SK-N-SH treated with all-trans-retinoic acid at 6 μM for 48 hours (cell line): ENCODE measurements at regions not wholly inside any gene's neighbourhood (a gene's known extent, or its start where the extent isn't known, plus 50 kb on each side); places are given as distances from the start of the nearest gene placed in this dataset.

ENCODE experiments used
- ATAC-seq: fragments of 200-7000 bp; cut with Tn5 transposase; 3 replicates; pipeline ENCODE4 v1.9.1; 2020; ENCODE audit warnings: mild to moderate bottlenecking, moderate library complexity
- ARNTL ChIP-seq: fragments of 450-650 bp; formaldehyde crosslinking; IDR thresholded peaks from 2 replicates; pipeline ENCODE4 v1.5.0; 2020; ENCODE audit warnings: low read depth, mild to moderate bottlenecking, moderate library complexity, borderline replicate concordance
- CSDC2 ChIP-seq: fragments of 250-450 bp; sonication (Bioruptor Pico); IDR thresholded peaks from 2 replicates; pipeline ENCODE4 v1.5.0; 2020; ENCODE audit warnings: mild to moderate bottlenecking, moderate library complexity
- ESRRG ChIP-seq: fragments of 250-450 bp; sonication (Bioruptor Pico); IDR thresholded peaks from 2 replicates; pipeline ENCODE4 v1.6.1; 2021; ENCODE audit warnings: mild to moderate bottlenecking
- GLIS3 ChIP-seq: fragments of 250-450 bp; sonication (Bioruptor Pico); IDR thresholded peaks from 2 replicates; pipeline ENCODE4 v1.5.0; 2020; ENCODE audit warnings: mild to moderate bottlenecking, moderate library complexity
- ISL1 ChIP-seq: fragments of 250-450 bp; sonication (Bioruptor Pico); IDR thresholded peaks from 2 replicates; pipeline ENCODE4 v2.1.2; 2022; ENCODE audit warnings: mild to moderate bottlenecking, moderate library complexity
- OSR1 ChIP-seq: fragments of 250-450 bp; sonication (Bioruptor Pico); IDR thresholded peaks from 2 replicates; pipeline ENCODE4 v1.8.0; 2022; ENCODE audit warnings: moderate library complexity, mild to moderate bottlenecking, inconsistent platforms
- PPARA ChIP-seq: fragments of 250-450 bp; sonication (Bioruptor Pico); IDR thresholded peaks from 2 replicates; pipeline ENCODE4 v1.5.0; 2020; ENCODE audit warnings: mild to moderate bottlenecking, borderline replicate concordance
- RARB ChIP-seq: fragments of 250-450 bp; sonication (Bioruptor Pico); IDR thresholded peaks from 2 replicates; pipeline ENCODE4 v1.8.0; 2021; ENCODE audit warnings: mild to moderate bottlenecking, moderate library complexity
- SNAI2 ChIP-seq: fragments of 250-450 bp; sonication (Bioruptor Pico); IDR thresholded peaks from 2 replicates; pipeline ENCODE4 v1.5.0; 2020; ENCODE audit warnings: mild to moderate bottlenecking, moderate library complexity
- TOX ChIP-seq: fragments of 250-450 bp; sonication (Bioruptor Pico); IDR thresholded peaks from 2 replicates; pipeline ENCODE4 v1.8.0; 2021; ENCODE audit warnings: mild to moderate bottlenecking, moderate library complexity, borderline replicate concordance
- TSHZ2 ChIP-seq: fragments of 250-450 bp; sonication (Bioruptor Pico); IDR thresholded peaks from 2 replicates; pipeline ENCODE4 v1.5.0; 2020; ENCODE audit warnings: mild to moderate bottlenecking, moderate library complexity
- ZC3H10 ChIP-seq: fragments of 250-450 bp; sonication (Bioruptor Pico); IDR thresholded peaks from 2 replicates; pipeline ENCODE4 v1.5.1; 2021; ENCODE audit warnings: mild to moderate bottlenecking, moderate library complexity
- ZFP3 ChIP-seq: fragments of 250-450 bp; sonication (Bioruptor Pico); IDR thresholded peaks from 2 replicates; pipeline ENCODE4 v1.5.0; 2020; ENCODE audit warnings: mild to moderate bottlenecking, moderate library complexity
- ZFP30 ChIP-seq: fragments of 450-650 bp; formaldehyde crosslinking; IDR thresholded peaks from 2 replicates; pipeline ENCODE4 v1.5.0; 2022; ENCODE audit warnings: mild to moderate bottlenecking, moderate library complexity
- ZNF70 ChIP-seq: fragments of 450-650 bp; formaldehyde crosslinking; IDR thresholded peaks from 2 replicates; pipeline ENCODE4 v1.5.0; 2020; ENCODE audit warnings: mild to moderate bottlenecking, moderate library complexity
- ZNF8 ChIP-seq: fragments of 450-650 bp; formaldehyde crosslinking; IDR thresholded peaks from 2 replicates; pipeline ENCODE4 v1.5.0; 2020; ENCODE audit warnings: mild to moderate bottlenecking, moderate library complexity
- TF ChIP-seq, protein P1 (sequence below): fragments of 250-450 bp; sonication (Bioruptor Pico); IDR thresholded peaks from 2 replicates; pipeline ENCODE4 v1.8.0; 2020; ENCODE audit warnings: mild to moderate bottlenecking, moderate library complexity, borderline replicate concordance
- TF ChIP-seq, protein P2 (sequence below): fragments of 250-450 bp; sonication (Bioruptor Pico); IDR thresholded peaks from 2 replicates; pipeline ENCODE4 v1.5.1; 2021; ENCODE audit warnings: mild to moderate bottlenecking, moderate library complexity
- TF ChIP-seq, protein P3 (sequence below): fragments of 250-450 bp; sonication (Bioruptor Pico); IDR thresholded peaks from 2 replicates; pipeline ENCODE4 v1.5.1; 2020; ENCODE audit warnings: low read depth, mild to moderate bottlenecking, moderate library complexity

DNA sequence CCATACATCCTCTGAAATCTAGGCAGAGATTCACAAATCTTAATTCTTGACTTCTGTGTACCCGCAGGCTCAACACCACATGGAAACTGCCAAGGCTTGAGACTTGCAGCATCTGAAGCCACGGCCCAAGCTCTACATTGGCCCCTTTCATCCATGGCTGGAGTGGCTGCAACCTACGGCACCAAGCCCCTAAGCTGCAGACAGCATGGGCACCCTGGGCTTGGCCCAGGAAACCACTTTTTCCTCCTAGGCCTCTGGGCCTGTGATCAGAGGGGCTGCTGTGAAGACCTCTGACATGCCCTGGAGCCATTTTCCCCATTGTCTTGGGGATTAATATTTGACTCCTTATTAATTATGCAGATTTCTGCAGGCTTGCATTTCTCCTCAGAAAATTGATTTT is 457.9 kb downstream of the GRIA2 start (continued):
- TF ChIP-seq, protein P1, sequence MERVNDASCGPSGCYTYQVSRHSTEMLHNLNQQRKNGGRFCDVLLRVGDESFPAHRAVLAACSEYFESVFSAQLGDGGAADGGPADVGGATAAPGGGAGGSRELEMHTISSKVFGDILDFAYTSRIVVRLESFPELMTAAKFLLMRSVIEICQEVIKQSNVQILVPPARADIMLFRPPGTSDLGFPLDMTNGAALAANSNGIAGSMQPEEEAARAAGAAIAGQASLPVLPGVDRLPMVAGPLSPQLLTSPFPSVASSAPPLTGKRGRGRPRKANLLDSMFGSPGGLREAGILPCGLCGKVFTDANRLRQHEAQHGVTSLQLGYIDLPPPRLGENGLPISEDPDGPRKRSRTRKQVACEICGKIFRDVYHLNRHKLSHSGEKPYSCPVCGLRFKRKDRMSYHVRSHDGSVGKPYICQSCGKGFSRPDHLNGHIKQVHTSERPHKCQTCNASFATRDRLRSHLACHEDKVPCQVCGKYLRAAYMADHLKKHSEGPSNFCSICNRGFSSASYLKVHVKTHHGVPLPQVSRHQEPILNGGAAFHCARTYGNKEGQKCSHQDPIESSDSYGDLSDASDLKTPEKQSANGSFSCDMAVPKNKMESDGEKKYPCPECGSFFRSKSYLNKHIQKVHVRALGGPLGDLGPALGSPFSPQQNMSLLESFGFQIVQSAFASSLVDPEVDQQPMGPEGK: no peak

DNA sequence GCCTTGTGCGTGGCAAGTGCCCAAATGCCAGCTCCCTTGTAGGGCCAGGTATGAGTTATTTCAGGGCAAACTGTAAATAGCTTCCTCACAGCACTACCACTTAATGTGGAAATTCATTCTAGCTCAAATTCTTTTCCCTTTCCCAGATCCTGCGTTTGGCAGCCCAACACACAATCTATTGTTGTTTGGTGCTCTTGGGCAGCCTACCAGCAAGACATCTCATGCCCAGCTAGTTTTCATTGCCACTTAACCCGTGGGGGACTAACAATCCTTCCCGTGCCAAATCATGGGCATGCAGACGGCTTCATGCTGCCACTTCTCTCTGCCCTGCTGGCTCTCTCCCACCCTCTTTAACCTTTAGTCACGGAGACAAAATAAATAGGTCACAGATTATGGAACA is 454.2 kb downstream of the GRIA2 start:
- TF ChIP-seq OSR1: no peak
- TF ChIP-seq ZNF70: no peak
- TF ChIP-seq, all 23 proteins: peak for 0
- no peak for ATAC-seq

- TF ChIP-seq ISL1 (CRISPR knock-in tag): no peak
- TF ChIP-seq ZNF70: no peak
- TF ChIP-seq ZNF8: no peak
- TF ChIP-seq, protein P1: no peak
- no peak for TF ChIP-seq OSR1
- ATAC-seq: no peak
These were observed 447.3 kb downstream of the GRIA2 start for GRCh38 chr4:157667836-157668235.

GRCh38 chr4:157664726-157665125 is 444.2 kb downstream of the GRIA2 start:
- ATAC-seq: peak; percentile 84
- no peak for TF ChIP-seq ZNF8
- TF ChIP-seq ARNTL (CRISPR knock-in tag): no peak
- TF ChIP-seq GLIS3 (CRISPR knock-in tag): no peak
- no peak for TF ChIP-seq CSDC2 (CRISPR knock-in tag)
- no peak for TF ChIP-seq PPARA (CRISPR knock-in tag)
- TF ChIP-seq ZC3H10 (CRISPR knock-in tag): no peak
- no peak for TF ChIP-seq RARB
- no peak for TF ChIP-seq ISL1 (CRISPR knock-in tag)
- TF ChIP-seq SNAI2: no peak
- no peak for TF ChIP-seq ZNF70

DNA sequence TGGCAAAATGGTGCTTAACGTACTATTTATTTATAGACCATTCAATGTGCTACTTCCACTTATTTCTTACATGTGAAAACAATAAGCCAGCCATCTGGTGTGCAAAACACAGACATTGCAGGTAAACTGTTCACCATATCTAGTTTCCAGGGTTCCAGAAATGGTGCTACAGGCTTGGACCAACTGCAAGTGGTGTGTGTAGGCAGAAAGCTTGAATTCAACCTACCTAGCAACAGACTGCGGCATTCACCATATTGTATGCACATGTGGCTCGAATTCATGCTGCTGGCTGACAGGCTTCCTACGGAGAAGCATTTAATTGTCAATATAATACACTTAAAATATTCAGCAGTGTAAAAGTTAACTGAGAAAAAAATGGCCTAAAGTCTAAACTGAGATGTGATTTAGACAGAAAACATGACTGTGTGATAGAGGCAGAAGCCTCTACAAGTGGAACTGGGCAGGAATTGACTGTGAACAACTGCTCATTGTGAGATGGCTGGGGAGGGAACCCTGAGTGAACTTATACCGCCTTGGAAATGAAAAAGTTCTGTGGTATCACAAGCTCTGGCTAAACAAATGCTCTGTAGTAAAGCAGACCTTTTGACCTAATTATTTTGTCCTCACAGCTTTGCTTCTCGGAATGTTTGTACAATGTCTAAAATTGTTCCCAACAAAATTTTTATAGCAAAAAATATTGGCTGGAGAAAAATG is 434.7 kb downstream of the GRIA2 start:
- ATAC-seq: no peak
- TF ChIP-seq TOX (CRISPR knock-in tag): no peak
- no peak for TF ChIP-seq OSR1
- TF ChIP-seq ISL1 (CRISPR knock-in tag): no peak
- no peak for TF ChIP-seq SNAI2
- TF ChIP-seq, protein P1: no peak
- TF ChIP-seq CSDC2 (CRISPR knock-in tag): no peak
- no peak for TF ChIP-seq ARNTL (CRISPR knock-in tag)
- no peak for TF ChIP-seq ZFP3 (CRISPR knock-in tag)
- no peak for TF ChIP-seq GLIS3 (CRISPR knock-in tag)
- no peak for TF ChIP-seq TSHZ2 (CRISPR knock-in tag)
- no peak for TF ChIP-seq ZFP30 (CRISPR knock-in tag)
- no peak for TF ChIP-seq ESRRG (CRISPR knock-in tag)
- TF ChIP-seq ZC3H10 (CRISPR knock-in tag): no peak
- TF ChIP-seq, protein P2, sequence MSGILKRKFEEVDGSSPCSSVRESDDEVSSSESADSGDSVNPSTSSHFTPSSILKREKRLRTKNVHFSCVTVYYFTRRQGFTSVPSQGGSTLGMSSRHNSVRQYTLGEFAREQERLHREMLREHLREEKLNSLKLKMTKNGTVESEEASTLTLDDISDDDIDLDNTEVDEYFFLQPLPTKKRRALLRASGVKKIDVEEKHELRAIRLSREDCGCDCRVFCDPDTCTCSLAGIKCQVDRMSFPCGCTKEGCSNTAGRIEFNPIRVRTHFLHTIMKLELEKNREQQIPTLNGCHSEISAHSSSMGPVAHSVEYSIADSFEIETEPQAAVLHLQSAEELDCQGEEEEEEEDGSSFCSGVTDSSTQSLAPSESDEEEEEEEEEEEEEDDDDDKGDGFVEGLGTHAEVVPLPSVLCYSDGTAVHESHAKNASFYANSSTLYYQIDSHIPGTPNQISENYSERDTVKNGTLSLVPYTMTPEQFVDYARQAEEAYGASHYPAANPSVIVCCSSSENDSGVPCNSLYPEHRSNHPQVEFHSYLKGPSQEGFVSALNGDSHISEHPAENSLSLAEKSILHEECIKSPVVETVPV (CRISPR knock-in tag): no peak
- TF ChIP-seq, protein P3, sequence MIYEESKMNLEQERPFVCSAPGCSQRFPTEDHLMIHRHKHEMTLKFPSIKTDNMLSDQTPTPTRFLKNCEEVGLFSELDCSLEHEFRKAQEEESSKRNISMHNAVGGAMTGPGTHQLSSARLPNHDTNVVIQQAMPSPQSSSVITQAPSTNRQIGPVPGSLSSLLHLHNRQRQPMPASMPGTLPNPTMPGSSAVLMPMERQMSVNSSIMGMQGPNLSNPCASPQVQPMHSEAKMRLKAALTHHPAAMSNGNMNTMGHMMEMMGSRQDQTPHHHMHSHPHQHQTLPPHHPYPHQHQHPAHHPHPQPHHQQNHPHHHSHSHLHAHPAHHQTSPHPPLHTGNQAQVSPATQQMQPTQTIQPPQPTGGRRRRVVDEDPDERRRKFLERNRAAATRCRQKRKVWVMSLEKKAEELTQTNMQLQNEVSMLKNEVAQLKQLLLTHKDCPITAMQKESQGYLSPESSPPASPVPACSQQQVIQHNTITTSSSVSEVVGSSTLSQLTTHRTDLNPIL (CRISPR knock-in tag): no peak
- TF ChIP-seq ZNF8: no peak
- TF ChIP-seq, all 23 proteins: peak for 0
